Activated T-helper 2 cell treated with anti-CD3 and anti-CD28 coated beads, Interferon-gamma antibody, Interleukin-2, Interleukin-4, amounts not matched to agents 10 μg/mL and 5 μg/mL and 100 μg/mL, durations not matched to agents 14 hours and 24 hours and 36 hours (primary cell): ENCODE measurements at regions not wholly inside any gene's neighbourhood (a gene's known extent, or its start where the extent isn't known, plus 50 kb on each side); places are given as distances from the start of the nearest gene placed in this dataset.
"Not testable (repeated sequence)": the region's sequence is repeated elsewhere in the genome, so short reads cannot be mapped to it uniquely, and the experiment has no call there.

Source experiments
- DNase-seq: peaks from one replicate; pipeline ENCODE4 v3.0.0; 2021; ENCODE audit warnings: low spot score
- H3K27ac Mint-ChIP-seq: one replicate; pipeline ENCODE4 v1.8.0; 2021; ENCODE audit warnings: mixed read lengths
- H3K27me3 Mint-ChIP-seq: one replicate; pipeline ENCODE4 v1.8.0; 2021; ENCODE audit warnings: low read depth, mixed read lengths
- H3K36me3 Mint-ChIP-seq: one replicate; pipeline ENCODE4 v1.8.0; 2021; ENCODE audit warnings: low read depth, mixed read lengths
- H3K4me1 Mint-ChIP-seq: one replicate; pipeline ENCODE4 v1.8.0; 2021; ENCODE audit warnings: low read depth, mixed read lengths
- H3K4me3 Mint-ChIP-seq: one replicate; pipeline ENCODE4 v1.8.0; 2021; ENCODE audit warnings: low read depth, mild to moderate bottlenecking, moderate library complexity, mixed read lengths
- H3K9me3 Mint-ChIP-seq: one replicate; pipeline ENCODE4 v1.8.0; 2021; ENCODE audit warnings: mixed read lengths
- intact Hi-C: fragments of 100-400 bp; cut with micrococcal nuclease; formaldehyde crosslinking; loops from one replicate; pipeline ENCODE4 v1.15.1; 2023

- H3K4me3 Mint-ChIP-seq: no peak overlapping the region
- no peak for DNase-seq
- H3K9me3 Mint-ChIP-seq: no peaks in the 10 kb centered on the region
- H3K4me1 Mint-ChIP-seq: no peaks in the 10 kb centered on the region
- peaks cover 4% of the 10 kb centered on the region for H3K27me3 Mint-ChIP-seq
- intact Hi-C loops: no loop called here
- H3K36me3 Mint-ChIP-seq: no peaks in the 10 kb centered on the region
- no peak overlapping the region for H3K27ac Mint-ChIP-seq
Measured at GRCh38 chr1:208465786-208466590, 221.8 kb upstream of the PLXNA2 start.

GRCh38 chr1:208467151-208467780 is 223.1 kb upstream of the PLXNA2 start:
- no peaks in the 10 kb centered on the region for H3K4me1 Mint-ChIP-seq
- no peak overlapping the region for H3K27ac Mint-ChIP-seq
- intact Hi-C loops: no loop called here
- H3K9me3 Mint-ChIP-seq: no peaks in the 10 kb centered on the region
- peaks cover 4% of the 10 kb centered on the region for H3K27me3 Mint-ChIP-seq
- no peak for DNase-seq
- H3K36me3 Mint-ChIP-seq: no peaks in the 10 kb centered on the region
- no peak overlapping the region for H3K4me3 Mint-ChIP-seq

- no peaks in the 10 kb centered on the region for H3K27me3 Mint-ChIP-seq
- no peak overlapping the region for H3K4me3 Mint-ChIP-seq
- intact Hi-C loops: no loop called here
- H3K36me3 Mint-ChIP-seq: no peaks in the 10 kb centered on the region
- no peak overlapping the region for H3K27ac Mint-ChIP-seq
- no peak for DNase-seq
- no peaks in the 10 kb centered on the region for H3K4me1 Mint-ChIP-seq
- H3K9me3 Mint-ChIP-seq: no peaks in the 10 kb centered on the region
Measured at GRCh38 chr1:208475449-208475848, 231.3 kb upstream of the PLXNA2 start.

GRCh38 chr1:208475951-208476845 is 232.0 kb upstream of the PLXNA2 start:
- no peak for DNase-seq
- Mint-ChIP-seq H3K27me3 (no peaks in the 10 kb centered on the region), H3K4me1 (no peaks in the 10 kb centered on the region), H3K9me3 (no peaks in the 10 kb centered on the region), H3K36me3 (no peaks in the 10 kb centered on the region), H3K27ac (no peak overlapping the region), H3K4me3 (no peak overlapping the region)
- intact Hi-C loops: no loop called here

- Mint-ChIP-seq H3K9me3 (no peaks in the 10 kb centered on the region), H3K4me1 (no peaks in the 10 kb centered on the region), H3K27me3 (no peaks in the 10 kb centered on the region), H3K4me3 (no peak overlapping the region), H3K36me3 (no peaks in the 10 kb centered on the region), H3K27ac (no peak overlapping the region)
- intact Hi-C loops: no loop called here
- no peak for DNase-seq
Measured at GRCh38 chr1:208476846-208477170, 232.6 kb upstream of the PLXNA2 start.

GRCh38 chr1:208479435-208479834 is 235.3 kb upstream of the PLXNA2 start:
- Mint-ChIP-seq H3K4me1 (no peaks in the 10 kb centered on the region), H3K27ac (no peak overlapping the region), H3K4me3 (no peak overlapping the region), H3K36me3 (no peaks in the 10 kb centered on the region), H3K9me3 (no peaks in the 10 kb centered on the region), H3K27me3 (no peaks in the 10 kb centered on the region)
- DNase-seq: no peak
- intact Hi-C loops: no loop called here

- DNase-seq: no peak
- Mint-ChIP-seq H3K27me3 (no peaks in the 10 kb centered on the region), H3K27ac (no peak overlapping the region), H3K4me3 (no peak overlapping the region), H3K4me1 (no peaks in the 10 kb centered on the region), H3K36me3 (no peaks in the 10 kb centered on the region), H3K9me3 (no peaks in the 10 kb centered on the region)
- intact Hi-C loops: no loop called here
Measured at GRCh38 chr1:208485512-208485911, 241.3 kb upstream of the PLXNA2 start.

GRCh38 chr1:208486677-208487076 is 242.5 kb upstream of the PLXNA2 start:
- Mint-ChIP-seq H3K36me3 (no peaks in the 10 kb centered on the region), H3K4me1 (no peaks in the 10 kb centered on the region), H3K9me3 (no peaks in the 10 kb centered on the region), H3K27ac (no peak overlapping the region), H3K27me3 (no peaks in the 10 kb centered on the region), H3K4me3 (no peak overlapping the region)
- intact Hi-C loops: no loop called here
- no peak for DNase-seq

- DNase-seq: not testable (repeated sequence)
Measured at GRCh38 chr1:208488432-208488831, 244.2 kb upstream of the PLXNA2 start.

GRCh38 chr1:208496467-208497371 is 252.5 kb upstream of the PLXNA2 start:
- no peak overlapping the region for H3K4me3 Mint-ChIP-seq
- DNase-seq: no peak
- no peaks in the 10 kb centered on the region for H3K27me3 Mint-ChIP-seq
- no peaks in the 10 kb centered on the region for H3K9me3 Mint-ChIP-seq
- H3K36me3 Mint-ChIP-seq: no peaks in the 10 kb centered on the region
- no peak overlapping the region for H3K27ac Mint-ChIP-seq
- no peaks in the 10 kb centered on the region for H3K4me1 Mint-ChIP-seq
- intact Hi-C loops: no loop called here

More at GRCh38 chr1:208488432-208488831, 244.2 kb upstream of the PLXNA2 start:
- H3K36me3 Mint-ChIP-seq, H3K4me1 Mint-ChIP-seq, H3K4me3 Mint-ChIP-seq, H3K27me3 Mint-ChIP-seq, H3K9me3 Mint-ChIP-seq, intact Hi-C loops, H3K27ac Mint-ChIP-seq: not testable (repeated sequence)

- H3K36me3 Mint-ChIP-seq: no peaks in the 10 kb centered on the region
- no peak for DNase-seq
- intact Hi-C loops: no loop called here
Measured at GRCh38 chr1:208497866-208498541, 253.8 kb upstream of the PLXNA2 start.

GRCh38 chr1:208499026-208499425 is 254.8 kb upstream of the PLXNA2 start:
- Mint-ChIP-seq H3K36me3 (no peaks in the 10 kb centered on the region), H3K9me3 (no peaks in the 10 kb centered on the region), H3K4me3 (no peak overlapping the region), H3K27ac (no peak overlapping the region), H3K27me3 (no peaks in the 10 kb centered on the region), H3K4me1 (no peaks in the 10 kb centered on the region)
- no peak for DNase-seq
- intact Hi-C loops: no loop called here

More at GRCh38 chr1:208497866-208498541, 253.8 kb upstream of the PLXNA2 start:
- Mint-ChIP-seq H3K9me3 (no peaks in the 10 kb centered on the region), H3K27me3 (no peaks in the 10 kb centered on the region), H3K4me1 (no peaks in the 10 kb centered on the region), H3K4me3 (no peak overlapping the region), H3K27ac (no peak overlapping the region)
